HEK293 (cell line): ENCODE measurements at regions not wholly inside any gene's neighbourhood (a gene's known extent, or its start where the extent isn't known, plus 50 kb on each side); places are given as distances from the start of the nearest gene placed in this dataset.
A peak's percentile ranks its signal among the peaks of the same experiment; 100 is the strongest.

ENCODE experiments used
- CTCF ChIA-PET: fragments of 350-600 bp; formaldehyde crosslinking; extraction: SDS; loops from one replicate; lab custom pipeline; 2021; ENCODE audit warnings: antibody characterized with exemption; lab: Yijun Ruan, JAX
- POLR2A ChIA-PET: fragments of 300-600 bp; formaldehyde crosslinking; extraction: SDS; loops from one replicate; lab custom pipeline; 2020; ENCODE audit warnings: antibody characterized with exemption, inconsistent platforms; lab: Yijun Ruan, JAX
- H3K27ac ChIP-seq: fragments of 200-500 bp; sonication (Bioruptor generic); 2 replicates; pipeline ENCODE4 v1.5.1; 2014; ENCODE audit warnings: low read depth, low read length, control low read depth, inconsistent platforms; ENCODE audit errors: extremely low read depth
- H3K36me3 ChIP-seq, 2 experiments: fragments of 200-500 bp in 1 of 2; sonication (Bioruptor generic) in 1 of 2; 1 replicate in 1 of 2; 2 replicates in 1 of 2; pipeline ENCODE4 v1.5.1; 2014 to 2017; ENCODE audit warnings: inconsistent platforms in 2 of 2, low read length in 2 of 2; ENCODE audit not compliant: control insufficient read depth in 2 of 2, insufficient read depth in 1 of 2
- H3K4me1 ChIP-seq: fragments of 200-500 bp; sonication (Bioruptor generic); 2 replicates; pipeline ENCODE4 v1.5.1; 2014; ENCODE audit warnings: mild to moderate bottlenecking, low read length, inconsistent platforms; ENCODE audit not compliant: control insufficient read depth, insufficient read depth
- H3K4me3 ChIP-seq: 2 replicates; pipeline ENCODE4 v1.5.1; 2011; ENCODE audit warnings: low read depth, mild to moderate bottlenecking, control low read depth, low read length, moderate library complexity
- H3K9me3 ChIP-seq: fragments of 200-500 bp; sonication (Bioruptor generic); 2 replicates; pipeline ENCODE4 v1.5.1; 2014; ENCODE audit warnings: low read depth, low read length, inconsistent platforms; ENCODE audit not compliant: control insufficient read depth, insufficient read depth
- KLF10 ChIP-seq: fragments of 450-650 bp; IDR thresholded peaks from 2 replicates; pipeline ENCODE4 v1.5.1; 2018; ENCODE audit warnings: missing biosample characterization, mild to moderate bottlenecking, missing genetic modification characterization
- KLF16 ChIP-seq: fragments of 450-650 bp; formaldehyde crosslinking; IDR thresholded peaks from 2 replicates; pipeline ENCODE4 v1.5.1; 2017; ENCODE audit warnings: missing biosample characterization, missing genetic modification characterization
- KLF17 ChIP-seq: fragments of 450-650 bp; formaldehyde crosslinking; IDR thresholded peaks from 2 replicates; pipeline ENCODE4 v1.5.1; 2016; ENCODE audit warnings: missing biosample characterization, missing genetic modification characterization
- PRDM4 ChIP-seq: fragments of 450-650 bp; formaldehyde crosslinking; IDR thresholded peaks from 2 replicates; pipeline ENCODE4 v1.5.1; 2017; ENCODE audit warnings: missing biosample characterization, missing genetic modification characterization
- REST ChIP-seq: fragments of 450-650 bp; formaldehyde crosslinking; IDR thresholded peaks from 2 replicates; pipeline ENCODE4 v1.5.1; 2016; ENCODE audit warnings: missing biosample characterization, missing genetic modification characterization
- SCRT2 ChIP-seq: fragments of 450-650 bp; formaldehyde crosslinking; IDR thresholded peaks from 2 replicates; pipeline ENCODE4 v1.5.1; 2016; ENCODE audit warnings: missing biosample characterization, missing genetic modification characterization
- TRIM28 ChIP-seq: IDR thresholded peaks from 2 replicates; pipeline ENCODE4 v1.6.1; 2011; ENCODE audit warnings: low read length, control low read depth, borderline replicate concordance
- TSHZ1 ChIP-seq: fragments of 450-650 bp; formaldehyde crosslinking; IDR thresholded peaks from 2 replicates; pipeline ENCODE4 v1.5.1; 2016; ENCODE audit warnings: missing biosample characterization, missing genetic modification characterization, borderline replicate concordance
- ZNF157 ChIP-seq: fragments of 450-650 bp; formaldehyde crosslinking; IDR thresholded peaks from 2 replicates; pipeline ENCODE4 v1.5.1; 2016; ENCODE audit warnings: missing biosample characterization, missing genetic modification characterization
- ZNF354C ChIP-seq: fragments of 450-650 bp; formaldehyde crosslinking; IDR thresholded peaks from 2 replicates; pipeline ENCODE4 v1.5.1; 2016; ENCODE audit warnings: missing biosample characterization, missing genetic modification characterization, low read depth, borderline replicate concordance
- ZNF416 ChIP-seq: fragments of 450-650 bp; formaldehyde crosslinking; IDR thresholded peaks from 2 replicates; pipeline ENCODE4 v1.5.1; 2016; ENCODE audit warnings: missing biosample characterization, missing genetic modification characterization
- ZNF530 ChIP-seq: fragments of 450-650 bp; formaldehyde crosslinking; IDR thresholded peaks from 2 replicates; pipeline ENCODE4 v1.5.1; 2016; ENCODE audit warnings: low read depth, missing biosample characterization, missing genetic modification characterization
- ZNF560 ChIP-seq: fragments of 450-650 bp; formaldehyde crosslinking; IDR thresholded peaks from 2 replicates; pipeline ENCODE4 v1.5.1; 2017; ENCODE audit warnings: missing biosample characterization, missing genetic modification characterization, borderline replicate concordance
- ZNF670 ChIP-seq: fragments of 450-650 bp; formaldehyde crosslinking; IDR thresholded peaks from 2 replicates; pipeline ENCODE4 v1.5.1; 2016; ENCODE audit warnings: missing biosample characterization, missing genetic modification characterization, low read depth
- ZNF677 ChIP-seq: fragments of 450-650 bp; IDR thresholded peaks from 2 replicates; pipeline ENCODE4 v1.5.0; 2018; ENCODE audit warnings: missing biosample characterization, mild to moderate bottlenecking, missing genetic modification characterization, moderate library complexity
- ZNF692 ChIP-seq: fragments of 450-650 bp; formaldehyde crosslinking; IDR thresholded peaks from 2 replicates; pipeline ENCODE4 v1.5.1; 2016; ENCODE audit warnings: missing biosample characterization, missing genetic modification characterization
- ZNF747 ChIP-seq: fragments of 450-650 bp; formaldehyde crosslinking; IDR thresholded peaks from 2 replicates; pipeline ENCODE4 v1.5.1; 2016; ENCODE audit warnings: missing biosample characterization, missing genetic modification characterization
- ZNF768 ChIP-seq: fragments of 450-650 bp; formaldehyde crosslinking; IDR thresholded peaks from 2 replicates; pipeline ENCODE4 v1.5.1; 2018; ENCODE audit warnings: missing biosample characterization, mild to moderate bottlenecking, missing genetic modification characterization

- no peak for TF ChIP-seq TSHZ1
- TF ChIP-seq ZNF677 = no peak
- no peak for TF ChIP-seq ZNF670 (tag by site-specific recombination)
- TF ChIP-seq ZNF530 (tag by site-specific recombination) = no peak
Observed at GRCh38 chr5:116360008-116360853, 214.4 kb downstream of the SEMA6A start (continued).

- Histone ChIP-seq H3K9me3 (no peaks in the 10 kb centered on the region), H3K27ac (no peak overlapping the region), H3K4me1 (no peaks in the 10 kb centered on the region), H3K4me3 (no peak overlapping the region), H3K36me3 (no peaks in the 10 kb centered on the region)
- ChIA-PET POLR2A (interaction anchor here (0.6 kb wide), 1 partner anchor 171 kb away, joined by 6 read pairs; no protein-coding TSS in a partner anchor), CTCF (no interaction called here)
- no peak for TF ChIP-seq KLF17 (tag by site-specific recombination)
- no peak for TF ChIP-seq ZNF354C (tag by site-specific recombination)
- TF ChIP-seq TRIM28 = no peak
- TF ChIP-seq ZNF747 = no peak
- TF ChIP-seq KLF10 = no peak
- no peak for TF ChIP-seq ZNF692 (tag by site-specific recombination)
- no peak for TF ChIP-seq REST (tag by site-specific recombination)
Observed at GRCh38 chr5:116359592-116359991, 215.0 kb downstream of the SEMA6A start.

GRCh38 chr5:116358911-116359418 is 215.7 kb downstream of the SEMA6A start:
- no peak overlapping the region for H3K4me3 ChIP-seq
- POLR2A ChIA-PET = interaction anchor here (0.6 kb wide), 1 partner anchor 172 kb away, joined by 6 read pairs; no protein-coding TSS in a partner anchor
- CTCF ChIA-PET = no interaction called here
- TF ChIP-seq ZNF416 (tag by site-specific recombination) = no peak
- TF ChIP-seq ZNF157 (tag by site-specific recombination) = no peak
- no peak for TF ChIP-seq PRDM4 (tag by site-specific recombination)
- TF ChIP-seq ZNF768 (tag by site-specific recombination) = peak; percentile 50; the same call in 1 of the 2 replicates
- no peak for TF ChIP-seq TRIM28
- TF ChIP-seq ZNF560 = no peak
- TF ChIP-seq SCRT2 (tag by site-specific recombination) = no peak
- TF ChIP-seq KLF16 (tag by site-specific recombination) = no peak
- TF ChIP-seq, all 188 proteins: peak for 1
- no peaks in the 10 kb centered on the region for H3K4me1 ChIP-seq
- H3K36me3 ChIP-seq = no peaks in the 10 kb centered on the region
- H3K27ac ChIP-seq = no peak overlapping the region
- H3K9me3 ChIP-seq = no peaks in the 10 kb centered on the region
